ENCODE measurements at regions not wholly inside any gene's neighbourhood (a gene's known extent, or its start where the extent isn't known, plus 50 kb on each side); places are given as distances from the start of the nearest gene placed in this dataset.

GRCh38 chr9:81264516-81264915 is 424.8 kb downstream of the TLE1 start:
- no peaks in the 10 kb centered on the region for H3K9me3 ChIP-seq (ENCODE audit: insufficient read depth in 2 of 2, low read depth in 1 of 2, low read length in 1 of 2)
- H3K27ac ChIP-seq (ENCODE audit: low read depth, low read length), result no peak overlapping the region
- H2AFZ ChIP-seq (ENCODE audit: low read length), result peak overlapping the region; percentile 72; the same call in 1 of the 2 replicates
- H3K36me3 ChIP-seq (ENCODE audit: control insufficient read depth in 2 of 4, insufficient read depth in 4 of 4, low read length in 3 of 4), result no peaks in the 10 kb centered on the region
- no peak overlapping the region for H3K23ac ChIP-seq (ENCODE audit: insufficient read length)
- H4K20me1 ChIP-seq (replicated peaks in 1 of 2; ENCODE audit: control insufficient read depth in 1 of 2, insufficient read depth in 2 of 2, low read length in 2 of 2), result no peaks in the 10 kb centered on the region
- ChIA-PET POLR2A (ENCODE audit: partially characterized antibody) (no interaction called here), CTCF (ENCODE audit: partially characterized antibody) (interaction anchor here (0.6 to 0.7 kb wide), 3 partner anchors 19 to 844 kb away, joined by 3 read pairs; no protein-coding TSS in a partner anchor)
- no peak overlapping the region for H3K56ac ChIP-seq (replicated peaks; ENCODE audit: insufficient read length, low read depth, low read length)
- no peak overlapping the region for H3K4me3 ChIP-seq (ENCODE audit: extremely low read depth in 1 of 4, insufficient read depth in 2 of 4, low read depth in 3 of 4, low read length in 4 of 4)
- DNase-seq (ENCODE audit: low read depth in 1 of 2, low spot score in 2 of 2) (no peak), FAIRE-seq (no peak)
- no peak overlapping the region for H3K18ac ChIP-seq (ENCODE audit: extremely low read depth, low read length)
- H3K9ac ChIP-seq (replicated peaks in 1 of 4; ENCODE audit: extremely low read depth in 1 of 4, low read depth in 3 of 4, low read length in 3 of 4), result no peak overlapping the region
- H2BK15ac ChIP-seq (ENCODE audit: low read length), result no peak overlapping the region
- no peak overlapping the region for H2BK120ac ChIP-seq (replicated peaks; ENCODE audit: low read depth, low read length)
- H3K79me1 ChIP-seq (ENCODE audit: low read depth, low read length), result no peaks in the 10 kb centered on the region
- no peak overlapping the region for H4K8ac ChIP-seq (ENCODE audit: extremely low read depth, insufficient read depth, low read length)
- H2AK5ac ChIP-seq (ENCODE audit: low read depth, low read length), result no peak overlapping the region
- H4K5ac ChIP-seq (ENCODE audit: insufficient read length, low read depth, low read length), result no peak overlapping the region
- no peaks in the 10 kb centered on the region for H3K4me1 ChIP-seq (replicated peaks in 1 of 4; ENCODE audit: control insufficient read depth in 3 of 4, insufficient read depth in 4 of 4, low read length in 3 of 4)
- no peak overlapping the region for H3K14ac ChIP-seq (ENCODE audit: insufficient read length)
- no peak overlapping the region for H2BK5ac ChIP-seq (ENCODE audit: low read depth, low read length)
- H2BK20ac ChIP-seq (ENCODE audit: low read length), result no peak overlapping the region
- H3K4me2 ChIP-seq (ENCODE audit: insufficient read depth in 1 of 2, low read depth in 2 of 2, low read length in 2 of 2), result no peak overlapping the region
- no peaks in the 10 kb centered on the region for H3K23me2 ChIP-seq (ENCODE audit: low read depth, low read length)
- no peak overlapping the region for H2BK12ac ChIP-seq (ENCODE audit: low read depth, low read length)
- 93% methylated on average over 5 of the region's 5 CpGs; no CpG with 5 or more reads in 1 of the 2 experiments for WGBS, 2 experiments (ENCODE audit: extremely low coverage in 1 of 2, insufficient coverage in 1 of 2, insufficient read length in 1 of 2, insufficient replicate concordance in 2 of 2, low coverage in 1 of 2, low lambda C conversion rate in 2 of 2, missing lambda C conversion rate in 1 of 2)
- no peak overlapping the region for H3K4ac ChIP-seq (replicated peaks; ENCODE audit: insufficient read length, low read depth, low read length)
- H3K27me3 ChIP-seq (replicated peaks in 1 of 4; ENCODE audit: control insufficient read depth in 3 of 4, extremely low read depth in 1 of 4, insufficient read depth in 3 of 4, low read length in 3 of 4), result no peaks in the 10 kb centered on the region
- H3K79me2 ChIP-seq (ENCODE audit: control insufficient read depth in 1 of 2, insufficient read depth in 2 of 2, low read length in 2 of 2), result no peaks in the 10 kb centered on the region
- H4K91ac ChIP-seq (replicated peaks; ENCODE audit: insufficient read length, low read length), result no peak overlapping the region
- TF ChIP-seq NANOG (IDR thresholded peaks at IDR 0.05; ENCODE audit: insufficient read depth, low read depth, low read length, poor library complexity, severe bottlenecking) (no peak), CBX8 (IDR thresholded peaks at IDR 0.05; ENCODE audit: borderline replicate concordance, low read depth, low read length) (no peak), E2F6 (IDR thresholded peaks at IDR 0.05) (no peak), SP2 (IDR thresholded peaks at IDR 0.05; ENCODE audit: low read length) (no peak), ZNF274 (IDR thresholded peaks at IDR 0.05; ENCODE audit: borderline replicate concordance, extremely low read depth, low read length) (no peak), BRCA1 (IDR thresholded peaks at IDR 0.05; ENCODE audit: low read depth, low read length) (no peak), USF2 (IDR thresholded peaks at IDR 0.05; ENCODE audit: low read length) (no peak), TCF12 (IDR thresholded peaks at IDR 0.05; ENCODE audit: low read depth, low read length) (no peak), CHD1 (IDR thresholded peaks at IDR 0.05; ENCODE audit: low read depth, low read length) (no peak), FOSL1 (IDR thresholded peaks at IDR 0.05; ENCODE audit: insufficient read depth, low read depth, low read length) (no peak), RNF2 (IDR thresholded peaks at IDR 0.05; ENCODE audit: borderline replicate concordance, low read depth, low read length, missing control alignments, poor library complexity, severe bottlenecking) (no peak), HDAC6 (IDR thresholded peaks at IDR 0.05; ENCODE audit: low read depth, low read length) (no peak), TEAD4 (IDR thresholded peaks at IDR 0.05; ENCODE audit: low read depth, low read length) (no peak)
